GM21825 (cell line): ENCODE measurements at regions not wholly inside any gene's neighbourhood (a gene's known extent, or its start where the extent isn't known, plus 50 kb on each side); places are given as distances from the start of the nearest gene placed in this dataset.
"Not testable (repeated sequence)": the region's sequence is repeated elsewhere in the genome, so short reads cannot be mapped to it uniquely, and the experiment has no call there.

Source experiments
- ATAC-seq: cut with Tn5 transposase; IDR thresholded peaks from one replicate; pipeline ENCODE4 v1.9.1; 2021; ENCODE audit warnings: mild to moderate bottlenecking, moderate library complexity; ENCODE audit not compliant: unreplicated experiment

DNA sequence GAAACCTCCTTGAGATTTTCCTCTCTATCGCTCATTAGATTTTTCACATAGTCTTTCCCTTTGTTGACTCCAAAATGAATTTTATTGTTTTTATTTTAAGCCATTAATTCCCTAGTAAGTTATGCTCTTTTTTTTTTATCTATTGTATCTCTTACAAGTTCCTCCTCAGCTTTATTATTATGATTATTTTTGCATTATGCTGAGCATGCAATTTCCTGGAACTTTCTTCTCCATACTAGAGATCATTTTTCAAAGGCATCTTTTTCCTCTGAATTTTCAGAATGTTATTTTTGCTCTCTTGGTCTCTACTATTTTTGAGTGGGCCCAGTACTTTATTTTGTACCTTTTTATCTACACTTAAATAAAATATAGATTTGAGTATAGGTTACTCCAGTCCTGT, 376.6 kb upstream of the SEMA6A start:
- no peak for ATAC-seq

GRCh38 chr5:116947691-116948528, 373.3 kb upstream of the SEMA6A start:
- ATAC-seq = peak; percentile 100

- not testable (repeated sequence) for ATAC-seq
Observed at GRCh38 chr5:116945613-116946382, 371.2 kb upstream of the SEMA6A start.

DNA sequence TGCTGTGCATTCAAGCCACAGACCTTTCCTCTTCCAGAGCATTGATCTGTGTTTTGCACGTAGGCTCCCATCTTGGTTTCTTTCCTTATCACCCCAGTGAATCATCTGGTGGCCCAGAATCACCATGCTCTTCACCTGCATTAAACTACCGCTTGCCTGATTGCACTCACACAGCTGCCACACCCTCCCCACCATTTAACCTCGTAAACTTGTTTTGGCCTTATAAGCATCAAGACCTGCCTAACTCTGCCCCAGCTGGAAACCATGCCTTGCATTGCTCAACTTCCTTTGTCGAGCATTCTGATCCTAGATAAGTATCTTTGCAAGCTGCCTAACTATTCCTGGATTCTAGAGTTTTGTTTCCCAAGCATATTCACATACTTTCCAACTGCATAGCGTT, 369.6 kb upstream of the SEMA6A start:
- ATAC-seq = no peak

DNA sequence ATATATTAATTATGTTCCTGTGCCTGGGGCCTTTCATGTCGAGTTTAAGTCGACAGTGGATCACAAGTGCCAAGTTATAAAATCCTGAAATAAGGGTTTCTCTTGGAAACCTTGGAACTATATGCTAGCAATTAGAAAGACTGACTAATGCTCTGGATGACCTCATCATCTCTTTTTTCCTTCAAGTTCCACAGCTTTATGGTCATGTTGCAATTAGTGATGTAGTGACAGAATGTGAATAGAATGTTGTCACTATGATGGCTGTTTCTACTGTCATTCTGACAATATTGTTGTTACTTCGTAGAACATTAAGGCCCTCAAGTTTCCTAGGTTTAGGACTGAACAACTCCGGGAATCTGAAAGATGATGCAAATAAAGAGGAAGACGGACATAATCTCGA, 368.0 kb upstream of the SEMA6A start:
- no peak for ATAC-seq

DNA sequence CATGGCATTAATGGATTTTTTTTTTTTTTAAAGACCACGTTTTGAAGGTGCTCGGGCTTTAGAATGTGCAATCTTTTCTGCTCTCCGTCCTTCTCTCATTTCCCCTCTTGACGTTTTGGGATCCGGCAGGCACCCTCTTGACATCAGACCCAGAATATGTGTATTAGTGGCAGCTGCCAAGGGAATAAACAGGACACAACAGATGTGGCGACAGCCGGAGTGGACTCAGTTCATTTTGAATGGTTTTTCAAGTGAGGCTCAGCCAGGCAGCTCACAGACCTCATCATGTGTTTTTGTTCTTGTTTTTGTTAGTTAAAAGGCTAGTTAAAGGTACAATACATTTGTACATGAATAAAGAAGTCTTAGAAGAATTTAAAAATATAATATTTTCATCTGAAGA, 365.0 kb upstream of the SEMA6A start:
- ATAC-seq = no peak

DNA sequence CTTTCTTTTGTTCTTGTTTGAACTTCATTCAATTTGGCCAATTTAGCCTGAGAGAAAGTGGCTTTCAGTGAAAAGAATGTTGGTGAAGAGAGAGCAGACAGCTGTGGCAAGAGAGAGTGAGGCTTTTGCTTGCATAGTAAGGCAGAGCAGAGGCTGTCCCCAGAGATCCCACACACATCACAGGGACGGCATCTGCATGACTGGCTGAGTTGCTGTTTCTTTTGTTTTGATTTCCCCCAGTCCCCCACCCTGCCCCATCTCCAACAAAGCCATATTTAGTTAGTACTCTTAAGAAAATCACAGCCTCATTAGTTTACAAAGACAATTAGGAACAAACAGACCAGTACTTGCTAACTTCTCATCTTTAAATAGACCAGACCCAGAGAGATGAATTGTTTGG, 363.9 kb upstream of the SEMA6A start:
- no peak for ATAC-seq

DNA sequence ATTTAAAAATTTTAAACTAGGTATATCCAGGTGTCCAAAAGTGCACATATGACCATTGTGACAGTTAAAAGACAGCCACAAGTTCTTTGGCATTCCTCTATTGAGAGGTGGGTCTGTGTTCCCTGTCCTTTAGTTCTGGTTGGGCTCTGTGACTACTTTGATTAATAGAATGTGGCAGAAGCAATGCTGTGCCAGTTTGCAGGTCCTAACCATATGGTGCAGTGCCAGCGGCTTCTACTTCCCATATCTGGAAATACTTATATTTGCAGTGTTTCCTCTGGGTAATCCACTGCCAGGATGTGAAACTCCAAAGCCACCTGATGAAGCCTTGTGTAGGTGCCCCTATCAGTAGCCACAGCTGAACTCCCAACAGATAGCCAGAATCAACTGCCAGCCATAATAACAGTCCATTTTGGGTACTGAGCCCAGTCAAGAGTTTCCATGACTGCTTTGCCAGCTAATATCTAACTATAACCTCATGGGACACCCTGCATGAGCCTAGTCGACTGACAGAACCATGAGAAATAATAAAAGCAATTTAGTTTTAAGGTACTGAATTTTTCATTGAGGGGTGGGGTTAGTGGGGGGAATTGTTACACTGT, 361.0 kb upstream of the SEMA6A start:
- ATAC-seq = no peak

DNA sequence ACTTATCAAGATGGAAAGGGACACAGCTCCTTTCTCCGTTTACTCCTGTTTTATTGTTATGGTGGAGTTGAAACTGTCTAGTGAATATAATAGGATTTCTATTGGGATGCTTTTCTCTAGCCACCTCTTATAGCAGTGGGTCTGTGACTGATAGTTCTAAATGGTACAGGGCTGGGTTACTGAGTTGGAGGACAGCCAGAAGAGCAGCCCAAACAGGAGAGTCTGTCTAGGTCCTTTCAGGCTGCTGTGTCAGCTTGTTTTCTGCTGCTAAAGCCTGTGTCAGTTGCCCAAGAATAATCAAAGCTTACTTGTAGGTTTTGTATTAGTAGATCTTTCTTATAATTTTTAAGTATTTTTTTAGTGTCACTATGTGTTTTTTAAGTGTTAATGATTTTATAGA, 356.0 kb upstream of the SEMA6A start:
- no peak for ATAC-seq

DNA sequence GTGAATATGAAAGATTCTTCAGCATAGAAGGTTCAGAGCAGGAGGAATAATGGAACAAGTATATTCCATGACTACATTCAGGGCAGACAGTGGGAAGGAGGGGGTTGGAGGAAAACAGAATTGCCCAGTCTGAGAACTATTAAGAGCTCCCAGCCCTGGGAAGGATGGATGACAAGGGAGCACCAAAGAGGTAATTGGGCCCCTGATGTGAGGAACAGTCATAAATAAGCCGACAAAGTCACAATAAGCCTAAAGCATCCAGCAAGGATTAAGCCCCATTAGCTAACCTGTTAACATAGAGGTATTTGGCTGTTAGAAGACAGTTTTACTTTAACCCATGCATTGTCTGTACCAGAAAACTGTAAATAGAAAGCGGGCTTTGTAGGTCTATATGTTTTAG, 348.7 kb upstream of the SEMA6A start:
- no peak for ATAC-seq

GRCh38 chr5:116922532-116922931, 347.9 kb upstream of the SEMA6A start:
- ATAC-seq = peak; percentile 84

- no peak for ATAC-seq
Observed at GRCh38 chr5:116914869-116915504, 340.4 kb upstream of the SEMA6A start.

DNA sequence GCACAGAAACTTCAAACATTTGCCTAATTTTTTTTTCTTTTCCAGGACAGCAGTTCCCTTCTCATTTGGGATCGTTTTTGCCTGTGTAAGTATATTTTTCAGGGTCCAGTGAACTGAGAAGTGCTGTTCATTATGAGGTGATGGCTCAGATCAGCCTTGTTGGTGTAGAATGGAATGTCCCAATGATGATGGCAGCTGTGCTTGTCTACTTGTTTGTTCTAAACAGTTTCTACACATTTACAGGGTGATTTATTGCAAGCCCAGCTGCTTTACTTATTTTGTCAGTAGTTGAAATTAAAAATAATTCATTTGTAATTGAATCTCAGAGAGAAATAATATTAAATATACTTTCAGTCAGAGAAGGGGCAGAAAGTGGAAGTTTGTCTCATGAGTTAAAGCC, 337.6 kb upstream of the SEMA6A start:
- ATAC-seq = no peak

- ATAC-seq = no peak
Observed at GRCh38 chr5:116911074-116911473, 336.5 kb upstream of the SEMA6A start.

- ATAC-seq = no peak
Observed at GRCh38 chr5:116908537-116908936, 333.9 kb upstream of the SEMA6A start.

GRCh38 chr5:116905885-116906284, 331.3 kb upstream of the SEMA6A start:
- no peak for ATAC-seq

GRCh38 chr5:116900793-116901192, 326.2 kb upstream of the SEMA6A start:
- ATAC-seq = no peak

GRCh38 chr5:116898917-116899316, 324.3 kb upstream of the SEMA6A start:
- no peak for ATAC-seq

DNA sequence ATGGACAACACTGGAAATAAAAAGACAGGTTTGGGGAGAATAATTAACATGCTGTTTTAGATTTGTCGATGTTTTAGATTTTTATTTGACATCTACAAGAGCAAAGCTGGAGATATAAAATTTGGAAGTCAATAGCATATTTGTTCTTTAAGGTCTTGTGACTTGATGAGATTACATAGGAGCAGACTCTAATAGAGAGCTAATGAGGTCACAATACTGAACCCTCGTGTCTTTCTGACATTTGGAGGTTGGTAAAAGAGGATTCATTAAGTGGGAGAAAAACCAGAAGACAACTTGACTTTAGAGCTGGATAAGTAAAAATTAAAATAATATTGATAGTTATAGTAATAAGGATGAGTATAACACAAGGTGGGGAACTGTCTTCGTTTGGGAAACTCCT, 322.7 kb upstream of the SEMA6A start:
- ATAC-seq = no peak

DNA sequence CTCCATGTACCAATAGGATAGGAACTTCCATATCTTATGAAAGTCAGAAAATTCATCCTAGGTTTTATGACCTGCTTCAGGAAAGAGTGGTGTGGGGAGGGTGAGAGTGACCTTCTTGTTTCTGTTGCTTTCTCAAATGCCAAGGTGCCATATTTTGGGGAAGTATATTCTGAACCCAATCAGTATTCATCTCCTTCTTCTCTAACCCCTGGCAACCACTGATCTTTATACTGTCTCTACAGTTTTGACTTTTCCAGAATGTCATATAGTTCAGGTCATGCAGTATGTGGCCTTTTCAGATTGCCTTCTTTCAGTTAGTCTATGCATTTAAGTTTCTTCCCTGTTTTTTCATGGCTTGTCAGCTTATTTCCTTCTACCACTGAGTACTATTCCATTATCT, 321.4 kb upstream of the SEMA6A start:
- ATAC-seq = no peak

DNA sequence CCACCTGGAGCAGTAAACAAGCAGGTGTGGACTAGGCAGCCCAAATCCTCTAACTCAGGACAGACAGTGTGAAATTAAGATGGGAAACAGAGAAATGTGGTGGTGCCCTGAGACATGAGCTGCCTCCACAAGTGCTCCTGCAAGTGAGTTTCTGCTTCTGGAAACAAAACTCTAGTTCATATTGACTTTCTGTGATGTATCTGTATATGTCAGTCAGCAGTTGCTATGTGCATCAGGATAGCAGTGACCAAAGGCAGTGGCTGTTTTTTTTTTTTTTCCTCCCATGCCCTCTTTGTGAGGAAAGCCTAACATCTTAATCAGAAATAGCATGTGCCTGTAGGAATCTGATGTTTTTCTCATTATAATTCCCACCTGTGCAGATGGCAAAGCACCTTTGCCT, 318.4 kb upstream of the SEMA6A start:
- ATAC-seq = no peak
